AG09319 (cell line): ENCODE measurements at regions not wholly inside any gene's neighbourhood (a gene's known extent, or its start where the extent isn't known, plus 50 kb on each side); places are given as distances from the start of the nearest gene placed in this dataset.

ENCODE experiments used
- DNase-seq: peaks from one replicate; pipeline ENCODE4 v3.0.0-alpha.2; 2010; ENCODE audit warnings: low read depth; ENCODE audit errors: extremely low read depth
- CTCF ChIP-seq: IDR thresholded peaks from 2 replicates; pipeline ENCODE4 v1.5.1; 2011; ENCODE audit warnings: low read depth, mild to moderate bottlenecking, inconsistent platforms, low read length, moderate library complexity

GRCh38 chr2:4832642-4833041 lies 859.5 kb upstream of the SOX11 start:
- no peak for DNase-seq
- TF ChIP-seq CTCF = no peak

GRCh38 chr2:4838626-4839025 lies 853.6 kb upstream of the SOX11 start:
- no peak for DNase-seq
- TF ChIP-seq CTCF = no peak

GRCh38 chr2:4840791-4841190 lies 851.4 kb upstream of the SOX11 start:
- no peak for TF ChIP-seq CTCF
- DNase-seq = no peak

- no peak for DNase-seq
- TF ChIP-seq CTCF = no peak
Observed at GRCh38 chr2:4844881-4845280, 847.3 kb upstream of the SOX11 start.

- TF ChIP-seq CTCF = no peak
- DNase-seq = no peak
Observed at GRCh38 chr2:4862031-4862430, 830.2 kb upstream of the SOX11 start.

GRCh38 chr2:4866198-4866597 lies 826.0 kb upstream of the SOX11 start:
- TF ChIP-seq CTCF = no peak
- DNase-seq = no peak

- TF ChIP-seq CTCF = no peak
Observed at GRCh38 chr2:4868466-4868865, 823.7 kb upstream of the SOX11 start.

More at GRCh38 chr2:4868466-4868865, 823.7 kb upstream of the SOX11 start:
- no peak for DNase-seq
